ENCODE measurements at regions not wholly inside any gene's neighbourhood (a gene's known extent, or its start where the extent isn't known, plus 50 kb on each side); places are given as distances from the start of the nearest gene placed in this dataset.
"Not testable (repeated sequence)": the region's sequence is repeated elsewhere in the genome, so short reads cannot be mapped to it uniquely, and the experiment has no call there.

GRCh38 chr16:51831595-51832367 lies 680.7 kb upstream of the SALL1 start:
- DNase-seq (ENCODE audit: insufficient read length) (no peak), FAIRE-seq (no peak)
- TF ChIP-seq POLR2A (IDR thresholded peaks at IDR 0.05; ENCODE audit: low read depth, low read length) (no peak), POLR2AphosphoS5 (IDR thresholded peaks at IDR 0.05; ENCODE audit: low read depth, low read length) (no peak), TAF1 (IDR thresholded peaks at IDR 0.05; ENCODE audit: borderline replicate concordance, low read depth, low read length) (no peak)

GRCh38 chr16:51831034-51831433 lies 680.0 kb upstream of the SALL1 start:
- not testable (repeated sequence) for FAIRE-seq; DNase-seq (ENCODE audit: insufficient read length)

- no peak for DNase-seq (ENCODE audit: insufficient read length)
- no peak for FAIRE-seq
- TF ChIP-seq TAF1 (IDR thresholded peaks at IDR 0.05; ENCODE audit: borderline replicate concordance, low read depth, low read length) (no peak), POLR2A (IDR thresholded peaks at IDR 0.05; ENCODE audit: low read depth, low read length) (no peak), POLR2AphosphoS5 (IDR thresholded peaks at IDR 0.05; ENCODE audit: low read depth, low read length) (no peak)
Observed at GRCh38 chr16:51825779-51826178, 674.7 kb upstream of the SALL1 start.

GRCh38 chr16:51822471-51822870 lies 671.4 kb upstream of the SALL1 start:
- FAIRE-seq (no peak), DNase-seq (ENCODE audit: insufficient read length) (no peak)
- TF ChIP-seq POLR2AphosphoS5 (IDR thresholded peaks at IDR 0.05; ENCODE audit: low read depth, low read length), result no peak
- no peak for TF ChIP-seq POLR2A (IDR thresholded peaks at IDR 0.05; ENCODE audit: low read depth, low read length)
- no peak for TF ChIP-seq TAF1 (IDR thresholded peaks at IDR 0.05; ENCODE audit: borderline replicate concordance, low read depth, low read length)

GRCh38 chr16:51821527-51821926 lies 670.5 kb upstream of the SALL1 start:
- FAIRE-seq (no peak), DNase-seq (ENCODE audit: insufficient read length) (no peak)
- TF ChIP-seq POLR2A (IDR thresholded peaks at IDR 0.05; ENCODE audit: low read depth, low read length) (no peak), TAF1 (IDR thresholded peaks at IDR 0.05; ENCODE audit: borderline replicate concordance, low read depth, low read length) (no peak), POLR2AphosphoS5 (IDR thresholded peaks at IDR 0.05; ENCODE audit: low read depth, low read length) (no peak)

- DNase-seq (ENCODE audit: insufficient read length) (no peak), FAIRE-seq (no peak)
- TF ChIP-seq POLR2AphosphoS5 (IDR thresholded peaks at IDR 0.05; ENCODE audit: low read depth, low read length) (no peak), TAF1 (IDR thresholded peaks at IDR 0.05; ENCODE audit: borderline replicate concordance, low read depth, low read length) (no peak)
Observed at GRCh38 chr16:51820176-51820575, 669.1 kb upstream of the SALL1 start.

GRCh38 chr16:51818342-51818944 lies 667.4 kb upstream of the SALL1 start:
- TF ChIP-seq TAF1 (IDR thresholded peaks at IDR 0.05; ENCODE audit: borderline replicate concordance, low read depth, low read length), result no peak
- no peak for TF ChIP-seq POLR2A (IDR thresholded peaks at IDR 0.05; ENCODE audit: low read depth, low read length)
- TF ChIP-seq POLR2AphosphoS5 (IDR thresholded peaks at IDR 0.05; ENCODE audit: low read depth, low read length), result no peak
- DNase-seq (ENCODE audit: insufficient read length) (no peak), FAIRE-seq (no peak)

- no peak for FAIRE-seq
- no peak for DNase-seq (ENCODE audit: insufficient read length)
- TF ChIP-seq POLR2AphosphoS5 (IDR thresholded peaks at IDR 0.05; ENCODE audit: low read depth, low read length) (no peak), POLR2A (IDR thresholded peaks at IDR 0.05; ENCODE audit: low read depth, low read length) (no peak), TAF1 (IDR thresholded peaks at IDR 0.05; ENCODE audit: borderline replicate concordance, low read depth, low read length) (no peak)
Observed at GRCh38 chr16:51816929-51817328, 665.9 kb upstream of the SALL1 start.

- FAIRE-seq (no peak), DNase-seq (ENCODE audit: insufficient read length) (no peak)
- TF ChIP-seq POLR2A (IDR thresholded peaks at IDR 0.05; ENCODE audit: low read depth, low read length) (no peak), POLR2AphosphoS5 (IDR thresholded peaks at IDR 0.05; ENCODE audit: low read depth, low read length) (no peak), TAF1 (IDR thresholded peaks at IDR 0.05; ENCODE audit: borderline replicate concordance, low read depth, low read length) (no peak)
Observed at GRCh38 chr16:51815523-51815922, 664.5 kb upstream of the SALL1 start.

GRCh38 chr16:51814617-51815016 lies 663.5 kb upstream of the SALL1 start:
- FAIRE-seq, result no peak
- TF ChIP-seq POLR2A (IDR thresholded peaks at IDR 0.05; ENCODE audit: low read depth, low read length) (no peak), POLR2AphosphoS5 (IDR thresholded peaks at IDR 0.05; ENCODE audit: low read depth, low read length) (no peak), TAF1 (IDR thresholded peaks at IDR 0.05; ENCODE audit: borderline replicate concordance, low read depth, low read length) (no peak)

GRCh38 chr16:51813609-51814008 lies 662.5 kb upstream of the SALL1 start:
- no peak for DNase-seq (ENCODE audit: insufficient read length)
- no peak for FAIRE-seq
- TF ChIP-seq TAF1 (IDR thresholded peaks at IDR 0.05; ENCODE audit: borderline replicate concordance, low read depth, low read length) (no peak), POLR2AphosphoS5 (IDR thresholded peaks at IDR 0.05; ENCODE audit: low read depth, low read length) (no peak), POLR2A (IDR thresholded peaks at IDR 0.05; ENCODE audit: low read depth, low read length) (no peak)

More at GRCh38 chr16:51814617-51815016, 663.5 kb upstream of the SALL1 start:
- no peak for DNase-seq (ENCODE audit: insufficient read length)

- FAIRE-seq, result no peak
- DNase-seq (ENCODE audit: insufficient read length), result no peak
- no peak for TF ChIP-seq POLR2AphosphoS5 (IDR thresholded peaks at IDR 0.05; ENCODE audit: low read depth, low read length)
- TF ChIP-seq TAF1 (IDR thresholded peaks at IDR 0.05; ENCODE audit: borderline replicate concordance, low read depth, low read length), result no peak
- TF ChIP-seq POLR2A (IDR thresholded peaks at IDR 0.05; ENCODE audit: low read depth, low read length), result no peak
Observed at GRCh38 chr16:51812945-51813344, 661.9 kb upstream of the SALL1 start.

Measured in GM12892 (cell line).